Urothelium cell line (cell line): ENCODE measurements at regions not wholly inside any gene's neighbourhood (a gene's known extent, or its start where the extent isn't known, plus 50 kb on each side); places are given as distances from the start of the nearest gene placed in this dataset.
"Not testable (repeated sequence)": the region's sequence is repeated elsewhere in the genome, so short reads cannot be mapped to it uniquely, and the experiment has no call there.

Experiments
- DNase-seq: peaks from one replicate; pipeline ENCODE4 v3.0.0; 2011; ENCODE audit warnings: low spot score, mixed read lengths
- FAIRE-seq: peaks from 2 replicates; lab custom pipeline; 2011; peaks lifted over from hg19 to GRCh38; lab: Jason Lieb, UNC

DNA sequence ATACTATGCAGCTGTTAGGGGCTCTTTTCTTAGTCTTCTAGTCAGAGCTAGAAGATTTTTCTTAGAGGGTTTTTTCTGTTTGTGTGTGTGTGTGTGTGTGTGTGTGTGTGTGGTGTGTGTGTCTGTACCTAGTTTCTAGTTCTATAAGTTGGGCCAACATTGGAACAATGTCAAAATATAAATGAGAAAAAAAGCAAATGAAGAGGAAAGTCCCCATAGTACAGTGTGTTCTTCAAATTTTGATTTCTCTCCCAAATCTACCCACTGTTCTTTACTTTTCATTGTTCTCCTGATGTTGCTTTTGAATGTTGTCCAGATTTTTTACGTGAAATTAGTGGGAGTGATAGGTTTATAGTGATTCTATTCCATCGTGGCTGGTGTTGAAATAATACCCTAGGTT, 2153.4 kb upstream of the RAG2 start:
- FAIRE-seq, result no peak

DNA sequence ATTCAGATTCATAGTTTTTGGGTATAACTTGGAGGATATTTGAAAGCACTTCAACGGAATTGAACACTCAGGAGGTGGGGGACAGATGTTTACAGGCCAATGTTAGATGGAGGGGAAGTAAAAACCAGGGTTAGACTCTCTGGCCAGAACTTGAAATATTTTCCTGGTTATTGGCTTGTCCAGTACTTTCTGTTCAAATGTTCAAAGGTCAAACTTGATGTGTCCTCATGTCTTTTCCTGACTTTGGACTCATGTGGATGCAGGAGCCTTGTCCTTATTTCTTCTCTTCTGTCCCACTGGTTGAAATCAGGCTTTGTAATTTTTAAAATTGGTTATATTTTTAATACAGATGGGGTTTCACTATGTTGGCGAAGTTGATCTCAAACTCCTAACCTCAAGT, 2148.5 kb upstream of the RAG2 start:
- FAIRE-seq, result not testable (repeated sequence)

More for the DNA sequence above, 2153.4 kb upstream of the RAG2 start:
- DNase-seq, result no peak

DNA sequence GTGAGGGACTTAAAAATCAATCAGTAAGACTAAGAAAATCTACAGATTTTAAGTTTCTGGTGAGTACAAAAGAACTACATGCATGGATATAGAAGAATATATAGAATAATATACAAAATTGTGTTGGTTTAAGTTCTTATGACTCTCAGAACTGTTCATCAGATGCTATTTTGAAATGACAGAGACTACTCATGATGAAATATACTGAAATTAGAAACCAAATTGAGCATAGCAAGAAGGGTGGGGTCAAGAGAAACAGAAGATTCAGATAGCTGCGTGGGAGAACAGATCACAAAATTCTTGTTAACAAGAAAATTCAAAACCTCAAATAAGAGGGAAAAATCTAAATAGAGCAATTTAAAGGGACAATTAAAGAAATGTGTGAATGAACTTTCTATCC, 2125.3 kb upstream of the RAG2 start:
- DNase-seq (no peak), FAIRE-seq (no peak)

More for the DNA sequence above, 2148.5 kb upstream of the RAG2 start:
- not testable (repeated sequence) for DNase-seq

DNA sequence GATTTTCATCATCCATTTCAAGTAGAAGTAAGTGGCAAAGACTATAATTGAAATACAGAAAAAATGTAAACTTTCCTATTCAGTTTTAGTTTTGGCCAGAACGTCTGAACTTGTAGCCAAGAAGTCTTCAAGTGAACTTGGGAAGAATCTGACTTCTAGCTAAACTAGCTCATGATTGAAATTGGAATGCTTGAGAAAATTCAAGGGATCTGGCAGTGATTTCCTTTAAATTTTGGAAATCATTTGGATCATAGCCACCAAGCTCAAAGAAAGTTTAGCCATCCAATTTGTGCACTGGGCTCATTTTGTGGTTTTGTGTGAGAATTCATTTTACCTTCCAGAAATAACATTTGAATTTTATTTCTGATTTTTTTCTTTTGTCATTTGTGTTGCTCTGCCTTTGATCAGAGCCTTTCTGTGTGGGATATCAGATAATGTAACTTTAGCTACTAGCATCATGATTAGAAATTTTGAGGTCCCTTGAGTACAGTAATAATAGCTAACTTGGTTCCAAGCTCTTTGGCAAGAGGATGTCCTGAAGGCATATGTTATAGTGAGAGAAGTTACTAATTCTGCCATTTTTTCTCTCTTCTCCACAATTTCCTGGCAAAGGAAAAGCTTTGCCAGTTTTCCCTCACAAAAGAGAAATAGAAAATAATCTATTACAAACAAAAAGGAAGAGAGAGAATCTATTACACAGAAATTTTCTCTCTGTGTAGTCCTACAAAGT, 2123.7 kb upstream of the RAG2 start:
- no peak for FAIRE-seq
- DNase-seq, result no peak

DNA sequence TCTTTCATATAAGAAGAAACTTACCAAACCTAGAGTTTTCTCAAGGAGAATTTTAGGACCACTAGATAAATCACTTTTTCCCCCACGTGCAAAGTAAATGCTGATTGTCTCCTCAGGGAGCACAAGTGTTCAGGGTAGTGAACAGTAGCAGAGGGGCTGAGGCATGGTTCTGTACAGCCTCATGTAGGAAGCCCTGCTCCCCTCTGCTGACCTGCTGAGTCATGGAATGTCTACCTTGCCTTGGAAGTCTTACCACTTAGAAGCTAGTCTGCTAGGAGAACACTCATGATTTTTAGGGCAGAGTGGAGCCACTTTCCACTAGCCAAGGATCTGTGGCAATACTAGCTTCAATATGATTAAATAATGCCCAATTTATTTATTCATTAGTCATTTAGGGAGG, 2120.6 kb upstream of the RAG2 start:
- DNase-seq (no peak), FAIRE-seq (no peak)

DNA sequence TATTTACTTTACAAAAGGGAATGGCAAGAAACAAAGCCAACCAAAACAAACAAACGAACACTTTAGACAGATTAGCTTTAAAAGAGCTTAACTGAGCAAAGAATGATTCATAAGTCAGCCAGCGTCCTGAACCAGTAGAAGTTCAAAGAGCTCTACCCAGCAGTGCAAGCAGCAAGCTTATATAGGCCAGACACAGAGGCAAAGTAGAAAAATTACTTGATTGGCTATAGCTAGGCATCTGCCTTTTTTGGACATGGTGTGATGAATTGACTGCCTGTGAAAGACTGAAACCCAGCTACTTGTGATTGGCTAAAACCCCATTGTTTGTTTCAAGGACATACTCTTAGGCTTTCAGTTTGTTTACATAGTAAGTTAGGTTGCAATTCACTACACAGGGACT, 2120.0 kb upstream of the RAG2 start:
- no peak for DNase-seq
- FAIRE-seq, result no peak

DNA sequence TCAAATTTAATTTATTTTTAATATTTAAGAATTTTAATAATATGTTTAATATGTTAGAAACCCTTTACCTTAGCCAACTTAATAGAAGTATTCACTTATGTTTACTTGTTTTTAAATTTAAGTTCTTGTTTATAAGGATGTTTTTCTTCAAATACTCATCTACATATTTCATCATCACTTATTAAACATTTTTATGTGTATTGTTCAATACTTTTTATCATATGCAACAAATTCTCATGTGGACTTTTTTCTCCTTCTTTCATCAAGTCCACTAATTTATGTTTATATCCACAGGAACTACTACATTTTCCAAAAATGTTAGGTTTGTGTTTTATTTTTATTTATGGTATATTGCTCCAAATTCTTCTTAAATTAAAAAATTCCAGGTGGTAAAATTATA, 2113.1 kb upstream of the RAG2 start:
- DNase-seq, result no peak
- no peak for FAIRE-seq

DNA sequence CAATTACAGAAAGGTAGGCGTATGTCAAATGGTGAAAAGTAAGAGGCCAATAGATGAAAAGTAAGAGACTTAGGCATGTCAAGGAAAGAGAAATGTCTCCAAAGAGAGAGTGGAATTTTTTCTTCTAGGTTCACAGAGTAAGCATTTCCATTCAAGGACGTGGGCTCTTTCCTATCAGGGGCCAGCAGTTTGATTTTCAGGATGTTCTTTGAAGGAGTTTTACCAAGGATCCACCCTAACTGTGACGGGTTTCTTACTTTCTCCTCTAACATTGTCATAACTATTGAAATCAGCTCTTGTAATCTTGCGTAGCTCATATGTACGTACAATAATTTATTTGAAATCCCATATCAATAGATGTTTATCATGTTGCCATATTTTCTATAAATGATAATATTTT, 2112.2 kb upstream of the RAG2 start:
- no peak for FAIRE-seq
- no peak for DNase-seq

DNA sequence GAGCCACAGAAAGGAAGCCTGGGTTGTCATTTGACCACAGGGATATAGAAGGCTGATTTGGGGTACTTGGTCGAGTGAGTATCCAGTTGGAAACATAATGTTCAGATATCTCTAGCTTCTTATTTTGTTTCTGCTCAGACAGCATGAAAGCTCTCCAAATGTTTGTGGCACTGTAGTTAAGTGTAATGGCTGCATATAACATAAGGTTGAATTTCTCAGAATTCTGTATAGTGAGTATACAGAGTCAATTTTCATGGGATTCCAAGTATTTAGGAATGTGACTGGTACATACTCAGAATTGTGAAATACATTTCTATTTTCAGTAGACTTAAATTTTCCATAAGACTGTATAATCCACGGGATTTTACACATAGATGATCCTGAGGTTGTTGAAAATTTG, 2102.1 kb upstream of the RAG2 start:
- DNase-seq (no peak), FAIRE-seq (no peak)

DNA sequence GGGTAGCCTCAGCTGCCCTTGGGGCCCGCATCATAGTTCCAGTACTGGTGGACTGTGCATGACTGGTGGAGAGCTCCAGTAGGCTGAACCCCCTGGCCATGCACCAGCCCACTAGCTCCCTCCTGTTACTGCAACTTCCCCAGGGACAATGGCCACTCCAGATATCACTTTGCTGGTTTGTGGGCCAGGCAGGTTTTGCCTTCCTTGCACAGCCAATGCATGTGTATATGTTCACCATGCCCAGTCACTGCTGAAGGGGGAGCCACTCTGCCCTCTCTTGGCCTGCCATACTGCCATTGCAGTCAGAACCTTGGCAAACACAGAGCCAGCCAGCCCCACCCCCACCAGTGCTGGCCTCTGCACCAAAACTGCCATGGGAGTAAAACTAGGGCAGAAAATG, 2095.3 kb upstream of the RAG2 start:
- DNase-seq (no peak), FAIRE-seq (no peak)

DNA sequence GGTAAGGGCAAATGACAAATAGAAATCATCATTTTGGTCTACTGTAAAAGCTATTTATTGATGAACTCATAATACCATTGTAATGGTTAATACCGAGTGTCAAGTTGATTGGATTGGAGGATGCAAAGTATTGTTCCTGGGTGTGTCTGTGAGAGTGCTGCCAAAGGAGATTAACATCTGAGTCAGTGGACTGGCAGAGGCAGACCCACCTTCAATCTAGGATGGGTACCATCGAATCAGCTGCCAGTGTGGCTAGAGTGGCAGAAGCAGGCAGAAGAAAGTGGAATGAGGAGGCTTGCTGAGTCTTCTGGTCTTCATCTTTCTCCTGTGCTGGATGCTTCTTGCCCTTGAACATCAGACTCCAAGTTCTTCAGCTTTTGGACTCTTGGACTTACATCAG, 2092.2 kb upstream of the RAG2 start:
- FAIRE-seq, result not testable (repeated sequence)

DNA sequence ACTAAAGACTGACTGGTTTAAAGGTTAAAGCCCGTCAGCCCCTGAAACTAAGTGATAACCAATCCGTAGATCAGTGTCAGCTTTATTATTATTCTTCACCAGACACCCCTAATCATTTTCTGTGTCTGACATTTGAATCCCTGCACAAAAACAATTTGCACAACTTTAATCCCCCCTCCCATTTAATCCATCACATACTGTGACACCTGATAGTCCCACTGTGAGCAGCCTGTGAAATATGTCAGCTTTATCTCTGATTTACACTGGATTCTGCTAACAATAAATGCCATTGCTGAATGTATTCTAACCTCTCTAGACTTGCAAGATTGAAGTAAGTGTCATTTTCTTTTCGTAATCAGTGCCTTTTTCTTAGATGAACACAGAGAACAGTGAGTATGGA, 2089.0 kb upstream of the RAG2 start:
- no peak for FAIRE-seq
- DNase-seq, result no peak

More for the DNA sequence above, 2092.2 kb upstream of the RAG2 start:
- not testable (repeated sequence) for DNase-seq

DNA sequence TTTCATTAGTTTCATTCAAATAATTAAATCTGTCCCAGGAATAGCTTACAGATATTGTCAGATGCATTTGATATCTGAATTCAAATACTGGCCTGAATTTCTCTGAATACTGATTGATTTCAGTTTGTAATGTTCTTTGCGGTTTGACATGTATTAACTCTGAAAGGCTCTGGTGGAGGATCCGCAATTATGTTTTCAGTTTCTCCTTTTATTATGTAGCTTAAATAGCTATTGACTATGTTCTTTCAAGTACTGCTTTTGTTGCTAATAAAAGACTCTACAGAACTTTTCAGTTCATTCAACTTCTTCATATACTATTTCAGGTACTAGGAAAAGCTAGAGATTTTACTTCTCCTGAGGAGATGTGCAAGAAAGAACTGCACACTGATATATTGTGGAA, 2085.4 kb upstream of the RAG2 start:
- FAIRE-seq (no peak), DNase-seq (no peak)

DNA sequence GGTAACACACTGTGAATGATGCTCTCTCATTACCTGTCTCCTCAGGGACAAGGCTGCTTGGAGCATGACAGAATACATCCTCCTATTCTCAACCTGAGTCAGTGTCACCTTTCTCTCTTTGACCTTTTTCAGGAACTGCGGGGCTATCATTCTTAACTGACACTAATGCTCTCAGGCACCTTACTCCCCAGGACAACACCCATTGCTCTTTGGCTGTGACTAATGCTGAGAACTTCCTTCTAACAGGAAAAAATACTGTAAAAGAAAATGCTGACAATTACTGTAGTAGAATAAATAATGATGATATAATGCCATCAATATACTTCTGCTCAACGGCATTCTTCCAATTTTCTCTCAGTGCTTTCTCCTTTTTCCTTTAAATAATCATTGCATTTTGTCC, 2082.7 kb upstream of the RAG2 start:
- DNase-seq (no peak), FAIRE-seq (no peak)

DNA sequence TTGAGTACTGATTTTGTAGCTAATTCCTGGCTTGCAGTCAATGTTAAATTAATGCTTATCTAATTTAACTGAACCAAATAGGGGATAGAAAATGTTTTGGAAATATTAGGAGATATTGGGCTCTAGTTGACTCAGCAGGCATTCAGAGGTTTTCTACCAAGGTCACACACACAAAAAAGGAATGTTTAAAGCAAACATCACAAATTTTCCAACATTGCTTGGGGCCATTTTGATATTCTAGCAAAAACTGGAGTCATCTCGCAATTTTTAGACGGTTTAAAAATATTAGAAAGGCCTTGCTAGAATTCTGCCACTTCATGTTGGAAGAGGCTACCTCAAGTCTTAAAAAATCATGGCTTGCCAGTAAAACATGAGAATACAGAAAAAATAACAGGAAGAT, 2082.1 kb upstream of the RAG2 start:
- DNase-seq, result no peak
- no peak for FAIRE-seq

DNA sequence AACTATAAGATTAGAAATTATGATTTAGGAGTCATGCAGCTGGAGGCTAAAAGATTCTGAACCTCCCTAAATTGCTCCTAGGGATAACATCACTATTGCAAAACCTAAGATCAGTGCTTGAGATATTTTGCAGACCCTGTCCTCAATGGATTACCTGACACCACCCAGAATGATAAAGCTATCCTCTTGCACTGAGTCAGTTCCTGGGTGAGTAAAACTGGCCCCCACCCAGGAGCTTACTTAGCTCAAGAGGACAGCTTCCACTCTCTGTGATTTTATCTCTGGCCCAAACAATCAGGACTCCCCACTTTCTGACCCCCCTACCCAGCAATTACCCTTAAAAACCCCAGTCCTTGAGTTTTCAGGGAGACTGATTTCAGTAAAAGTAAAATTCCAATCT, 2074.4 kb upstream of the RAG2 start:
- no peak for FAIRE-seq
- DNase-seq, result no peak

DNA sequence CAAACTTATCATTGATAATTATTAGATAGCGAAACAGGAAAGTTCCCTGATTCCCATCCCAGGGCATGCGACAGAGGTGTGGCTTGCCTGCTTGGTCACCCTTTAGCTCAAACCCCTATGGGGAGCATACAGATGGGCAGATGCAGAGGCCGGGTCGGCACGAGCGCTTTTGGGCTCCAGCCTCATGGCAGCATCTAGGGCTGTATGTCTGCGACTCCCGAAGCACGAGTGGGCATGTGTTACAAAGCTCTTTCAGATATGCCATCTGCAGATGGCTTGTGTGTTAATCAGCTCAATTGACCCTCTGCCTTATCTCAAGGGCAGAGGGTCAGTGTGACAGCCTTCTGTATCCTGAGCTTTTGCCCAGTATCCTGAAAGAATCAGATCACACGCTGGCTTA, 2069.3 kb upstream of the RAG2 start:
- DNase-seq (no peak), FAIRE-seq (no peak)

DNA sequence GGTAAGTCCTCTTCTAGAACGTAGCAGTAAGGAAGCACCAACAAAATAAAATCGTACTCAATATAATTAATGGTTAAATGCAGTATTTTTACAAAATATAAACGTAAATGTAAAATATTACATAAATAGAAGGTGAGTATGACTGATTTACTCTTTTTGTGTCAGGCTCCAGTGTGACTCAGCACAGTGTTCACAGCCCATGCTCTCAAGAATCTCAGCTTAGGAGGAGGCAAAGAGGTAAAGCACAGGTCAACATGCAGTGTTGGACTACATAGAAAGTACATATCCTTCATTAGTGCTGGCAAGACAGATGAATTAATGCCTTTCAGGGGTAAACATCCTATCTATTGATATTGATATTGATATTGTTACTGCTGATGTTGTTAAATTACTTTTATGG, 2050.6 kb upstream of the RAG2 start:
- no peak for FAIRE-seq
- DNase-seq, result no peak

DNA sequence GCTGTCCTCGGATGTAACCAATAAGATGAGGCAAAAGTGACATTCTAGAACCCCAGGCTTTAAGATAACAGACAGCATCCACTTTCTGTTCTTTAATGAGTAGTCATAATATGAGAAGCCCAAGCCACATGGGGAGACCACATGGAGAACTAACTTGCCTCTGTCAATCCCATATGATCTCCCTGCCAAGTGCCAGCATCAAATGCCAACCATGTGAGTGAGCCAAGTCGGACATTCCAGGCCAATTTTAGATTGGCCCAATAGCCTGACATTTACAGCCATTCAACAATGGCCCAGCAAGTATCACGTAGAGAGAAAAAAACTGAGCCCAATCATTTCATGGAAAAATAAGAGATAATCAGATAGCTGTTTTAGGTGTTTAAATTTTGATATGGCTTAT, 2048.3 kb upstream of the RAG2 start:
- DNase-seq (no peak), FAIRE-seq (no peak)

DNA sequence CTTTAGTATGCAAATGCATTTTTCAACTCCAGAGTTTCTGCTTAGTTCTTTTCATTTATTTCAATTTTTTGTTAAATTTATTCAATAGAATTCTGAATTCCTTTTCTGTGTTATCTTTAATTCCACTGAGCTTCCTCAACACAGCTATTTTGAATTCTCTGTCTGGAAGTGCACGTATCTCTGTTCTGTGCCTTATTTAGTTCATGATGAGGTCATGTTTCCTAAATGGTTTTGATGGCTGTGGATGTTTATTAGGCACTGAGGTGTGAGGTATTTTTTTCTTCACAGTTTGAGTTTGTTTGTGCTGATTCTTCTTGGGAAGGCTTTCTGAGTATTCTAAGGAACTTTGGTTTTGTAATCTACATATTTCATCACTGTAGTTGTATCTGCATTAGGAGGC, 2042.8 kb upstream of the RAG2 start:
- no peak for DNase-seq
- no peak for FAIRE-seq

DNA sequence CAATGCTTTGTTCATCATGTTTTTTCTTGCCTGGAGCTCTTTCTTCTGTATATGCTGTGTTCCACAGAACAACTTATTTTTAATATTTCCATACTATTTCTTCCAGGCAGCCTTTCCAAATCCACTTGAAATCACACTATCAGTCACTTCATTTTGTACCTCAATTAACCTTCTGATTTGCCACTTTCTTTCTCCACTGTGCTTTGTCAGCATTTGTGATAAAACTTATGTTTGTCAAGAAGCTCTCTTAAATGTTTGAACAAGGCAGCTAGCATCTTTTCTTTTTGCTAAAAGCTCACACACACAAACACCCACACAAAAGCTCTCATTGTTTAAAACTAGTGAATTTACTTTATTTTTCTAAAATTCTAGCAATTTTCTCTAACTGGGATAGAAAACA, 2014.7 kb upstream of the RAG2 start:
- no peak for DNase-seq
- FAIRE-seq, result no peak

DNA sequence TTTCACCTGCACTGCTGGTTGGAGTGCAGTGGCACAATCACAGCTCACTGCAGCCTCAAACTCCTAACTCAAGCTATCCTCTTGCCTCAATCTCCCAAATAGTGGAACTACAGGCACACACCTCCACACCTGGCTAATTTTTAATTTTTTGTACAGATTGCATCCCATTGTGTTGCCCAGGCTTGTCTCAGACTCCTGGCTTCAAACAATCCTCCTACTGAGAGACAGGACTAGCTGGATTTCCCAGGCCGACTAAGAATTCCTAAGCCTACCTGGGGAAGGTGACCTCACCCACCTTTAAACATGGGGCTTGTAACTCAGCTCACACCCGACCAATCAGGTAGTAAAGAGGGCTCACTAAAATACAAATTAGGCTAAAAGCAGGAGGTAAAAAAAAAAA, 2003.3 kb upstream of the RAG2 start:
- DNase-seq, FAIRE-seq: not testable (repeated sequence)

DNA sequence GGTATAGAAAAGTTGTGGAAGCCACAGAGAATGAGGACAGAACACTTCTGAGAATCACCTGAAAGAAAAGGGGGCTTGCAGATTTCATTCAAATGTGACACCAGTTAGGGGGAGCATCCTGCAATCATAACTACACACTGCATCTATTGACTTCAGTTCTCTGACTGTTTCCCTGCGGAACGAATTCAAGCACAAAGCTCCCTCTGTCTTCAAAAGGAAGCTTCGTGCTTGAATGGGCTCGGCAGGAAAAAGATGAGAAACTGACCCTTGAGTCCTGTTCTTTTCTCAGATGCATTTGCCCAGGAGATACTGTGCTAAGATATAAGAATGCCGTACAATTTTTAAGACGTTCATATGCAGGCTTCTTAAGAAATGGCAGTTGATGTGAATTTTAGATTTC, 2000.4 kb upstream of the RAG2 start:
- no peak for DNase-seq
- no peak for FAIRE-seq
